ENCODE measurements at regions not wholly inside any gene's neighbourhood (a gene's known extent, or its start where the extent isn't known, plus 50 kb on each side); places are given as distances from the start of the nearest gene placed in this dataset.

- TF ChIP-seq CTCF (IDR thresholded peaks at IDR 0.05; ENCODE audit: insufficient read depth, missing control alignments) = no peak
- FAIRE-seq = no peak
These were observed 1001.7 kb downstream of the HACE1 start for GRCh38 chr6:103858003-103858402.

GRCh38 chr6:103855750-103856149 lies 1004.0 kb downstream of the HACE1 start:
- FAIRE-seq (no peak), DNase-seq (ENCODE audit: insufficient read length, low spot score) (no peak)
- TF ChIP-seq CTCF (IDR thresholded peaks at IDR 0.05; ENCODE audit: insufficient read depth, missing control alignments) = no peak

More at GRCh38 chr6:103858003-103858402, 1001.7 kb downstream of the HACE1 start:
- no peak for DNase-seq (ENCODE audit: insufficient read length, low spot score)

GRCh38 chr6:103854059-103854458 lies 1005.7 kb downstream of the HACE1 start:
- DNase-seq (ENCODE audit: insufficient read length, low spot score) = no peak
- no peak for TF ChIP-seq CTCF (IDR thresholded peaks at IDR 0.05; ENCODE audit: insufficient read depth, missing control alignments)
- FAIRE-seq = no peak

- peak; percentile 60 for FAIRE-seq
- no peak for DNase-seq (ENCODE audit: insufficient read length, low spot score)
- TF ChIP-seq CTCF (IDR thresholded peaks at IDR 0.05; ENCODE audit: insufficient read depth, missing control alignments) = no peak
These were observed 1021.3 kb downstream of the HACE1 start for GRCh38 chr6:103838457-103838856.

GRCh38 chr6:103826209-103826608 lies 1033.5 kb downstream of the HACE1 start:
- TF ChIP-seq CTCF (IDR thresholded peaks at IDR 0.05; ENCODE audit: insufficient read depth, missing control alignments) = no peak
- DNase-seq (ENCODE audit: insufficient read length, low spot score) (no peak), FAIRE-seq (no peak)

- DNase-seq (ENCODE audit: insufficient read length, low spot score) (no peak), FAIRE-seq (no peak)
- no peak for TF ChIP-seq CTCF (IDR thresholded peaks at IDR 0.05; ENCODE audit: insufficient read depth, missing control alignments)
These were observed 1039.6 kb downstream of the HACE1 start for GRCh38 chr6:103820148-103820547.

- no peak for FAIRE-seq
- TF ChIP-seq CTCF (IDR thresholded peaks at IDR 0.05; ENCODE audit: insufficient read depth, missing control alignments) = no peak
These were observed 1040.2 kb downstream of the HACE1 start for GRCh38 chr6:103819509-103819908.

More at GRCh38 chr6:103819509-103819908, 1040.2 kb downstream of the HACE1 start:
- no peak for DNase-seq (ENCODE audit: insufficient read length, low spot score)
